HL-60 (cell line): ENCODE measurements at regions not wholly inside any gene's neighbourhood (a gene's known extent, or its start where the extent isn't known, plus 50 kb on each side); places are given as distances from the start of the nearest gene placed in this dataset.
"Not testable (repeated sequence)": the region's sequence is repeated elsewhere in the genome, so short reads cannot be mapped to it uniquely, and the experiment has no call there.

Experiments
- CTCF ChIP-seq: IDR thresholded peaks from one replicate; pipeline ENCODE4 v1.5.1; 2011; ENCODE audit warnings: low read length, control low read depth, inconsistent platforms; ENCODE audit not compliant: insufficient read depth
- POLR2AphosphoS5 ChIP-seq: IDR thresholded peaks from 2 replicates; pipeline ENCODE4 v1.6.1; 2012; ENCODE audit warnings: low read depth
- REST ChIP-seq: IDR thresholded peaks from 2 replicates; pipeline ENCODE4 v1.6.1; 2012; ENCODE audit warnings: low read depth; ENCODE audit not compliant: insufficient replicate concordance
- SPI1 ChIP-seq: IDR thresholded peaks from 2 replicates; pipeline ENCODE4 v1.6.1; 2012; ENCODE audit warnings: low read depth, mild to moderate bottlenecking, borderline replicate concordance

GRCh38 chr22:23497889-23498288, 82.2 kb downstream of the IGLL1 start:
- TF ChIP-seq POLR2AphosphoS5, CTCF, REST, SPI1: not testable (repeated sequence)
